AG09319 (cell line): ENCODE measurements at regions not wholly inside any gene's neighbourhood (a gene's known extent, or its start where the extent isn't known, plus 50 kb on each side); places are given as distances from the start of the nearest gene placed in this dataset.

Experiments
- DNase-seq: peaks from one replicate; pipeline ENCODE4 v3.0.0-alpha.2; 2010; ENCODE audit warnings: low read depth; ENCODE audit errors: extremely low read depth
- CTCF ChIP-seq: IDR thresholded peaks from 2 replicates; pipeline ENCODE4 v1.5.1; 2011; ENCODE audit warnings: low read depth, mild to moderate bottlenecking, inconsistent platforms, low read length, moderate library complexity

- TF ChIP-seq CTCF: no peak
- DNase-seq: no peak
These were observed 386.8 kb downstream of the HDGFL1 start for GRCh38 chr6:22956029-22956681.

- no peak for TF ChIP-seq CTCF
- DNase-seq: no peak
These were observed 389.3 kb downstream of the HDGFL1 start for GRCh38 chr6:22958677-22959076.

- TF ChIP-seq CTCF: no peak
- DNase-seq: no peak
These were observed 390.2 kb downstream of the HDGFL1 start for GRCh38 chr6:22959571-22959970.

- no peak for DNase-seq
- TF ChIP-seq CTCF: no peak
These were observed 395.0 kb downstream of the HDGFL1 start for GRCh38 chr6:22964334-22964733.

- TF ChIP-seq CTCF: no peak
- DNase-seq: no peak
These were observed 396.5 kb downstream of the HDGFL1 start for GRCh38 chr6:22965889-22966288.

- DNase-seq: no peak
- TF ChIP-seq CTCF: no peak
These were observed 397.5 kb downstream of the HDGFL1 start for GRCh38 chr6:22966691-22967422.

GRCh38 chr6:22970004-22970403, 400.6 kb downstream of the HDGFL1 start:
- TF ChIP-seq CTCF: no peak
- DNase-seq: no peak
